ENCODE measurements at regions not wholly inside any gene's neighbourhood (a gene's known extent, or its start where the extent isn't known, plus 50 kb on each side); places are given as distances from the start of the nearest gene placed in this dataset.

DNA sequence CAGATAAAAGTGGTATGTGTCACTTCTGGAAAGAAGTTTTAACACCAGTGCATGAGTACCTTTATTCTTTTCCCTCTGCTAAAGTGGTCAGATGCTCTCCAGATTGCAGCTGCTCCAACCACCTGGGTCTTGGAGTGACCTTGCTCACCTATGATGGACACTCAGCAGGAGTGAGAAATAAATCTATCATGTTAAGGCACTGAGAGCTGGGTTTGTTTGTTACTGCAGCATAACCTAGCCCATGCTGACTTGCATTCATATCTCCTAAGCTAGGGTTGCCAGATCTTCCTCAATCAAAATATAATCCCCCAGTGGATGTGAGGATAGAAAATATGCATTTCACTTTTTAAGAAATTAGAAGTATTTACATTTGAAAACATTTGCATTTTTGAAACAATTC is 295.9 kb downstream of the AGTPBP1 start:
- TF ChIP-seq POLR2AphosphoS5 (IDR thresholded peaks at IDR 0.05) (no peak), POLR2A (IDR thresholded peaks at IDR 0.05) (no peak)
- TF ChIP-seq, protein P1, sequence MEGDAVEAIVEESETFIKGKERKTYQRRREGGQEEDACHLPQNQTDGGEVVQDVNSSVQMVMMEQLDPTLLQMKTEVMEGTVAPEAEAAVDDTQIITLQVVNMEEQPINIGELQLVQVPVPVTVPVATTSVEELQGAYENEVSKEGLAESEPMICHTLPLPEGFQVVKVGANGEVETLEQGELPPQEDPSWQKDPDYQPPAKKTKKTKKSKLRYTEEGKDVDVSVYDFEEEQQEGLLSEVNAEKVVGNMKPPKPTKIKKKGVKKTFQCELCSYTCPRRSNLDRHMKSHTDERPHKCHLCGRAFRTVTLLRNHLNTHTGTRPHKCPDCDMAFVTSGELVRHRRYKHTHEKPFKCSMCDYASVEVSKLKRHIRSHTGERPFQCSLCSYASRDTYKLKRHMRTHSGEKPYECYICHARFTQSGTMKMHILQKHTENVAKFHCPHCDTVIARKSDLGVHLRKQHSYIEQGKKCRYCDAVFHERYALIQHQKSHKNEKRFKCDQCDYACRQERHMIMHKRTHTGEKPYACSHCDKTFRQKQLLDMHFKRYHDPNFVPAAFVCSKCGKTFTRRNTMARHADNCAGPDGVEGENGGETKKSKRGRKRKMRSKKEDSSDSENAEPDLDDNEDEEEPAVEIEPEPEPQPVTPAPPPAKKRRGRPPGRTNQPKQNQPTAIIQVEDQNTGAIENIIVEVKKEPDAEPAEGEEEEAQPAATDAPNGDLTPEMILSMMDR (IDR thresholded peaks at IDR 0.05), result no peak
